Choroid plexus epithelial cell (primary cell): ENCODE measurements at regions not wholly inside any gene's neighbourhood (a gene's known extent, or its start where the extent isn't known, plus 50 kb on each side); places are given as distances from the start of the nearest gene placed in this dataset.
"Not testable (repeated sequence)": the region's sequence is repeated elsewhere in the genome, so short reads cannot be mapped to it uniquely, and the experiment has no call there.

ENCODE experiments used
- DNase-seq: peaks from one replicate; pipeline ENCODE4 v3.0.0-alpha.2; 2010; ENCODE audit warnings: low read depth
- H3K4me3 ChIP-seq: 2 replicates; pipeline ENCODE4 v1.5.1; 2011; ENCODE audit warnings: low read depth, mild to moderate bottlenecking, control low read depth, low read length, moderate library complexity
- TF ChIP-seq, protein P1 (sequence below): conservative IDR thresholded peaks from 2 replicates; pipeline ENCODE4 v1.5.1; 2011; ENCODE audit warnings: low read depth, mild to moderate bottlenecking, control low read depth, inconsistent platforms, low read length, moderate library complexity

DNA sequence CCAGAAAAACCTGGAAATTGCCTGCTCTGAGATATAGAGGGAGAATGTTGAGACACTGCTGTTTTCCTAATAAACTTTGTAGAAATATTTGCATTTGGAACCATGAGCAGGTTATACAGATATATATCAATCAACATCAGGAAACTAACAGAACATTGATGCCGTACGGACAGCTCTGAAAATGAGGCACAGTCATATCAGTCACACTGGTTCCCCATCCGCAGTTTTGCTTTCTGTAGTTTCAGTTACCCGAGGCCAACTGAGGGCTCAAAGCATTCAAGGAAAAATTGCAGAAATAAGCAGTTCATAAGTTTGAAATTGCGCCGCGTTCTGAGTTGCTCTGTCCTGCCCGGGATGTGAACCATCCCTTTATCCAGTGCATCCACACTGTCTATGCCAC is 137.9 kb downstream of the KLF6 start:
- no peak overlapping the region for H3K4me3 ChIP-seq
- DNase-seq, result no peak
- TF ChIP-seq, protein P1, sequence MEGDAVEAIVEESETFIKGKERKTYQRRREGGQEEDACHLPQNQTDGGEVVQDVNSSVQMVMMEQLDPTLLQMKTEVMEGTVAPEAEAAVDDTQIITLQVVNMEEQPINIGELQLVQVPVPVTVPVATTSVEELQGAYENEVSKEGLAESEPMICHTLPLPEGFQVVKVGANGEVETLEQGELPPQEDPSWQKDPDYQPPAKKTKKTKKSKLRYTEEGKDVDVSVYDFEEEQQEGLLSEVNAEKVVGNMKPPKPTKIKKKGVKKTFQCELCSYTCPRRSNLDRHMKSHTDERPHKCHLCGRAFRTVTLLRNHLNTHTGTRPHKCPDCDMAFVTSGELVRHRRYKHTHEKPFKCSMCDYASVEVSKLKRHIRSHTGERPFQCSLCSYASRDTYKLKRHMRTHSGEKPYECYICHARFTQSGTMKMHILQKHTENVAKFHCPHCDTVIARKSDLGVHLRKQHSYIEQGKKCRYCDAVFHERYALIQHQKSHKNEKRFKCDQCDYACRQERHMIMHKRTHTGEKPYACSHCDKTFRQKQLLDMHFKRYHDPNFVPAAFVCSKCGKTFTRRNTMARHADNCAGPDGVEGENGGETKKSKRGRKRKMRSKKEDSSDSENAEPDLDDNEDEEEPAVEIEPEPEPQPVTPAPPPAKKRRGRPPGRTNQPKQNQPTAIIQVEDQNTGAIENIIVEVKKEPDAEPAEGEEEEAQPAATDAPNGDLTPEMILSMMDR, result no peak

DNA sequence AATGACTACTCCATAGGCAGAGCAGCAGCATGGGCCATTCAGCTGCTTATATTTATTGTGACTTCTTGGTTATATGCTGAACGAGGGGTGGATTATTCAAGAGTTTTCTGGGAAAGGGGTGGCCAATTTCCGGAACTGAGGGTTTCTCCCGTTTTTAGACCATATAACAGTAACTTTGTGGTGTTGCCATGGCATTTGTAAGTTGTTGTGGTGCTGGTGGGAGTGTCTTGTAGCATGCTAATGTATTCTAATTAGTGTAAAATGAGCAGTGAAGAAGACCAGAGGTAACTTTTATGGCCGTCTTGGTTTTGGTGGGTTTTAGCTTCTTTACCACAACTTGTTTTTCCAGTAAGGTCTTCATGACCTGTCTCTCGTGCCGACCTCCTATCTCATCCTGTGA is 139.6 kb downstream of the KLF6 start:
- H3K4me3 ChIP-seq, result no peak overlapping the region
- TF ChIP-seq, protein P1, result no peak
- DNase-seq, result no peak

DNA sequence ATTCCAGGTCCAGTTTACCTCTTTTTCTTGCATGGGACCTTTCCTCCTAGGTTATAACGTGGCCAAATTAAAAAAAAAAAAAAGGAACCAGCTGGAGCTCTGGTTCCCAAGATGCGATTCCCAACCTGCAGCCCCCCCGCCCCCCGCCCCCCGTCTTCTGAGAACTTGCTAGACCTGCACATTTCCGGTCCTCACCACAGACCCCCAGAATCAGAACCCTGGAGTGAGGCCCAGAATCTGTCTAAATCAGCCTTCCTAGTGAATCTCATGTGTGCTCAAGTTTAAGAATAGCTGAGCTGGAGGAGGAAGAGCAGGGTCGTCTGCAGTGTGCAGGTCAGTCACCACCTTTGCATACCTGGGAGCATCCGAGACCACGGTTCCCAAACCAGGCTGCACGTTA is 144.2 kb downstream of the KLF6 start:
- TF ChIP-seq, protein P1, result no peak
- no peak overlapping the region for H3K4me3 ChIP-seq
- DNase-seq, result no peak

DNA sequence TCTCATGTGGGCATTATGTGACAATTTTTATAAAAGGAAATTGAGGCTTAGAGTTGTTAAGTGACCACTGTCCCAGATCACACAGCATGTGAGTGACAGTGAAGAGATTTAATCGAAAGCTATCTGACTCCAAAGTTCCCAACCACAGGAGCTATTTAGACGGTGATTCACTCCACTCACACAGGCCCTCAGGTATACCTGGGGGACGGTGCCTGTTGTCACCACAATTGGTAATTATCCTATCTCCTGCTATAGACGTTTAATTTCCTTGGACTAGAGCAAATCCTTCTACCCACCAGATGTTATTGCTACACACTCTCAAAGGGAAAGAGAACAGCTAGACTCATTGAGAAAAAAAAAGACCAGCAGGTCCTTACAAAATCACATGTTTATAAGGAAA is 145.5 kb downstream of the KLF6 start:
- no peak for DNase-seq
- TF ChIP-seq, protein P1, result no peak
- H3K4me3 ChIP-seq, result no peak overlapping the region

DNA sequence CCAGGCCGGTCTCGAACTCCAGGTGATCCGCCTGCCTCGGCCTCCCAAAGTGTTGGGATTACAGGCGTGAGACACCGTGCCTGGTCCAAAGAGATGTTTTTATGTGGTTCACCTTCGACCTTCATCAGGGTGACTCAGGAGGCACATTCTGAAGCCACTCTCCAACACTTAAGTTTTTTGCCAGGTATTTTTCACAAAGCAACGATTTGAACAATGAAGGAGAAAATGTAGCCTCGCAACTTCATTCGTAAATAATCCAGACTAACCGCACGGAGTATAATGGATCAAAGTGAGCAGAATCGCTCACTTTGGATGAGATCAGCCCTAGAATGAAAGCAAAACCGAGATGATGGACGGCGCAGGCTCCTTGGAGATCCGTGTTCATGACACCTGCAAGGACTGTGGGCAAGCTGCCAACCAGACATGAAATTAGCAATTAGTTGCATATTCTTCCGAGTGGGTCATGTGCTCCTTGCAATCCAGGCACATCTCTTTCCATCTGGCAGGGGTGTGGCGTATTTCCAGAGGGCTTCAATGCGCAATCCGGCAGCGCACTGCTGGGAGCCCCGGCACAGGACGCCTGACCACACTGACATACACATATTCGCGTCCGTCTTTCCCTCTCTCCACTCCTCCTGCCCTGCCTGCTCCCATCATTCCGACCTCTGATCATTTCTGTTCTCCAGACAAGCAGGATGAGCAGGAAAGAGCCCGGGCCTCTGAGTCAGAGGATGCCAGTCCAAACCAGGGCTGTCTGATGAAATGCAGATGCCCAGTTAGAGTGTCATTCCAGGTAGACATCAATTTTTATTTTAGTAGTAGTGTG is 148.4 kb downstream of the KLF6 start:
- no peak for DNase-seq
- TF ChIP-seq, protein P1, result no peak
- H3K4me3 ChIP-seq, result no peak overlapping the region

DNA sequence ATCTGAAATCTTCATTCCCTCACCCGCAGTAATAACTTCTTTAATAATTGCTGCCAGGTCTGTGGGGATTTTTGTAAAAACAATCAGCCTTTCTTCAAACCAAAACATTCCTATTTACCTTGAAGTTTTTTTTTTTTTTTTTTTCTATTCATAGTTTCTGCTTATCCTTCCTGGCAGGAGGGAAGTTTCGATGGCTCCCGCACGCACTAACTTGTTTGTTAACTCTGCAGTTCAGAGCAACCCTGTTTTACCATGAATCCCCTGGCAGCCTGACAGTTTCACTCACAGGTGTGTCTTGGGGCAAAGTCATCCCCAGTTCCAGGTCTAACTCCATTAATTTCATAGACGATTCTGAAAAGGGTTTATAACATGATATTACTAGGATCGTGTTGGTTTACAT is 149.3 kb downstream of the KLF6 start:
- H3K4me3 ChIP-seq, result no peak overlapping the region
- DNase-seq, result no peak
- TF ChIP-seq, protein P1, result no peak

DNA sequence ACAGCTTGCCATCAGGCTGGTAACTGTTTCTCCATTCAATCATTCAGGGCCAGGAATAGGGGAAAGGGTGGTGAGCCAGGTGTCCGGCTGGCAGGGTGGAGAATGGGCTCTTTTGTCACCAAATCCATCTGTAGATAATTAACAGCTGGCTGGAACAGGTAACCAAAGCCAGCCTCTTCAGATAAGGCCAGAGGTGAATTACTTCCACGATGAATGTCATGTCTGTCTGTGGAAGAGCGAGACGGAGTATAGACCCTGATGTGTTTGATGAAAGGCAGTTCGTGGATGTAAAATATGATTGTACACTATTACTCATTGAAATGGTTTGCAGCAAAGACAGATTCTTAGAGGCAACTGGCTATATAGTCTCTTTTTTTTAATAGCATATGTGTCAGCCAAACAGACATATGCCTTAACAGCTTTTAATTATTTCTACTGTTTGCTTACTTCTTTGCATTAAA is 149.8 kb downstream of the KLF6 start:
- TF ChIP-seq, protein P1, result no peak
- DNase-seq, result no peak
- no peak overlapping the region for H3K4me3 ChIP-seq

DNA sequence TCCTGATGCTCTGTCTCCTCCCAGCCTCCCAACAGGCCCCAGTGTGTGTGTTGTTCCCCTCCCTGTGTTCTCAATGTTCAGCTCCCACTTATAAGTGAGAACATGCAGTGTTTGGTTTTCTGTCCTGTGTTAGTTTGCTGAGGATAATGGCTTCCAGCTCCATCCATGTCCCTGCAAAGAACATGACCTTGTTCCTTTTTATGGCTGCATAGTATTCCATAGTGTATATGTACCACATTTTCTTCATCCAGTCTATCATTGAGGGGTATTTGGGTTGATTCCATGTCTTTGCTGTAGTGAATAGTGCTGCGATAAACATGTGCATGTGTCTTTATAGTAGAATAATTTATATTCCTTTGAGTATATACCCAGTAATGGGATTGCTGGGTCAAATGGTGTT is 150.4 kb downstream of the KLF6 start:
- H3K4me3 ChIP-seq, DNase-seq: not testable (repeated sequence)
